Prostate gland (tissue), 2 donors: ENCODE measurements at regions not wholly inside any gene's neighbourhood (a gene's known extent, or its start where the extent isn't known, plus 50 kb on each side); places are given as distances from the start of the nearest gene placed in this dataset.

Experiments
- POLR2A ChIP-seq: fragments of 450-650 bp; IDR thresholded peaks from one replicate; pipeline ENCODE4 v1.6.1; 2016; ENCODE audit warnings: antibody characterized with exemption, mild to moderate bottlenecking
- POLR2AphosphoS5 ChIP-seq: sonication (generic); formaldehyde crosslinking; IDR thresholded peaks from one replicate; pipeline ENCODE4 v1.6.1; 2017; ENCODE audit warnings: antibody characterized with exemption
- TF ChIP-seq, protein P1 (sequence below), 4 experiments: fragments of 200-600 bp in 2 of 4; fragments of 450-650 bp in 2 of 4; sonication (generic) in 2 of 4; IDR thresholded peaks; 1 replicate in 3 of 4; 2 replicates in 1 of 4; pipeline ENCODE4 v1.5.1; 2016 to 2019; ENCODE audit warnings: antibody characterized with exemption in 4 of 4, mild to moderate bottlenecking in 2 of 4, moderate library complexity in 2 of 4

DNA sequence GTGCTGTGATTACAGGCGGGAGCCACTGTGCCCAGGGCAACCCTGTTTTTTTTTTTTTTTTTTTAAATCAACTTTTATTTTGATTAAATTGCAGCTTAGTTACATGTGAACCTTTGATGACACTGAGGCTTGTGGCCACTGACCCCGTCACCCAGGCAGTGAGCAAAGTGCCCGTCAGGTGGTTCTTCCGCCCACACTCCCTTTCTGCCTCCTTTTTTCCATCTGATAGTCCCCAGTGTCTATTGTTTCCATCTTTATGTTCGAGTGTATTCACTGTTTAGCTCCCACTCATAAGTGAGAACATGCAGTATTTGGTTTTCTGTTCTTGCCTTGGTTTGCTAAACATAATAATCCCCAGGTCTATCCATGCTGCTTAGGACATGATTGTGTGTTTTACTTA lies 110.9 kb upstream of the GRK3 start:
- no peak for TF ChIP-seq POLR2A
- TF ChIP-seq, protein P1, sequence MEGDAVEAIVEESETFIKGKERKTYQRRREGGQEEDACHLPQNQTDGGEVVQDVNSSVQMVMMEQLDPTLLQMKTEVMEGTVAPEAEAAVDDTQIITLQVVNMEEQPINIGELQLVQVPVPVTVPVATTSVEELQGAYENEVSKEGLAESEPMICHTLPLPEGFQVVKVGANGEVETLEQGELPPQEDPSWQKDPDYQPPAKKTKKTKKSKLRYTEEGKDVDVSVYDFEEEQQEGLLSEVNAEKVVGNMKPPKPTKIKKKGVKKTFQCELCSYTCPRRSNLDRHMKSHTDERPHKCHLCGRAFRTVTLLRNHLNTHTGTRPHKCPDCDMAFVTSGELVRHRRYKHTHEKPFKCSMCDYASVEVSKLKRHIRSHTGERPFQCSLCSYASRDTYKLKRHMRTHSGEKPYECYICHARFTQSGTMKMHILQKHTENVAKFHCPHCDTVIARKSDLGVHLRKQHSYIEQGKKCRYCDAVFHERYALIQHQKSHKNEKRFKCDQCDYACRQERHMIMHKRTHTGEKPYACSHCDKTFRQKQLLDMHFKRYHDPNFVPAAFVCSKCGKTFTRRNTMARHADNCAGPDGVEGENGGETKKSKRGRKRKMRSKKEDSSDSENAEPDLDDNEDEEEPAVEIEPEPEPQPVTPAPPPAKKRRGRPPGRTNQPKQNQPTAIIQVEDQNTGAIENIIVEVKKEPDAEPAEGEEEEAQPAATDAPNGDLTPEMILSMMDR (IDR thresholded peaks at IDR 0.05) = no peak
- no peak for TF ChIP-seq POLR2AphosphoS5
